GM12864 (cell line): ENCODE measurements at regions not wholly inside any gene's neighbourhood (a gene's known extent, or its start where the extent isn't known, plus 50 kb on each side); places are given as distances from the start of the nearest gene placed in this dataset.

ENCODE experiments used
- DNase-seq: peaks from one replicate; pipeline ENCODE4 v3.0.0-alpha.2; 2011; ENCODE audit warnings: low read depth
- H3K4me3 ChIP-seq: 2 replicates; pipeline ENCODE4 v1.5.1; 2011; ENCODE audit warnings: mild to moderate bottlenecking, low read depth, low read length, control low read depth
- CTCF ChIP-seq: IDR thresholded peaks from 2 replicates; pipeline ENCODE4 v1.5.1; 2011; ENCODE audit warnings: low read depth, mild to moderate bottlenecking, moderate library complexity, low read length, control low read depth, inconsistent platforms; ENCODE audit errors: missing control alignments

DNA sequence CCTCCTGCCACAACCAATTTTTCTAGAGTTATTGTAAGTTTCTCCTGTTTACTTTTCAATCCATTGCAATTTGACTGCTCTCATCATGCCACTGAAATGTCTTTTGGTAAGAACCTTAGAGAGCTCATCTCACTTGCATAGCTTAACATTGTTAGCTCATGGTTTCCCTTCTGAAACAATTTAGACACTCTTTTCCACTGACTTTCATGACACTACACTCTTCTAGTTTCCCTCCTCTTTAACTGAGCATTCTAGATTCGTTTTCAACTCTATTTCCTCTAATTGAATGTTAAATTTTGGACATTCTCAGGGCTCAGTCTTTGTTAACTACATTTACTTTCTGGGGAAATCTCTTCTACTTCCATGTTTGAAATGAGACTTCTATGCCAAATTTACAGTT is 369.1 kb downstream of the JRKL start:
- H3K4me3 ChIP-seq: no peak overlapping the region
- no peak for DNase-seq
- no peak for TF ChIP-seq CTCF

GRCh38 chr11:96760306-96760705 is 370.5 kb downstream of the JRKL start:
- no peak overlapping the region for H3K4me3 ChIP-seq
- TF ChIP-seq CTCF: no peak
- no peak for DNase-seq

DNA sequence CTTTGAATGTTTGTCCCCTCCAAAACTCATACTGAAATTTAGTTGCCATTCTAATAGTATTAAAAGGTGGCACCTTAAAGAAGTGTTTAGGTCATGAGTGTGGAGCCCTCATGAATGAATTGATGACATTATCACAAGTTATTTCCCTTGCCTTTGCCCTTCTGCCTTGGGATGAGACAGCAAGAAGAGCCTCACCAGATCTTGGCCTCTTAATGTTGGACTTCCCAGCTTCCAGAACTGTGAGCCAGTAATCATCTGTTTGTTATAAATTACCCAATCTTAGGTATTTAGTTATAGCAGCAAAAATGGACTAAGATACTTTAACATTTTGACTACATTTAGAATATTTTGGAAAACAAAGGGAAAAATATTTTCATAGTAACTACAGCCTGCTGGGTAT is 371.0 kb downstream of the JRKL start:
- no peak for TF ChIP-seq CTCF
- DNase-seq: no peak
- no peak overlapping the region for H3K4me3 ChIP-seq

DNA sequence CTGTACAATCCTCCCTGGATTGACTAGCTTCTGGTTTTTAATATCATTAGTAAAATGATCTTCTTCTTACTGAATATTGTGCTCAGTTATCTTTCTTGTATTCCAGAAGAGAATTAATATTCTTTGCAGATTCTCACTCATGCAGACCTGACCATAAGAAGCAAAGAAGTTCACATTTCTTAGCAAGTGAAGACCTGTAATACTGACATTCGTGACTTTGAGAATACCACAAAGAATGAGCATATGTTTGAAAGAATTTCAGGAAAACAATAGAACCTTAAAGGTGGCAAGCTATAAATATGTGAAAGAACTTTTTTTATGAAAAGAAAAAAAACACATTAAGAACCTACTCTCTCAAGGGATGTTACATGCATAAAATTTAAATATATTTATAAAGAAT is 371.6 kb downstream of the JRKL start:
- no peak overlapping the region for H3K4me3 ChIP-seq
- TF ChIP-seq CTCF: no peak
- no peak for DNase-seq

DNA sequence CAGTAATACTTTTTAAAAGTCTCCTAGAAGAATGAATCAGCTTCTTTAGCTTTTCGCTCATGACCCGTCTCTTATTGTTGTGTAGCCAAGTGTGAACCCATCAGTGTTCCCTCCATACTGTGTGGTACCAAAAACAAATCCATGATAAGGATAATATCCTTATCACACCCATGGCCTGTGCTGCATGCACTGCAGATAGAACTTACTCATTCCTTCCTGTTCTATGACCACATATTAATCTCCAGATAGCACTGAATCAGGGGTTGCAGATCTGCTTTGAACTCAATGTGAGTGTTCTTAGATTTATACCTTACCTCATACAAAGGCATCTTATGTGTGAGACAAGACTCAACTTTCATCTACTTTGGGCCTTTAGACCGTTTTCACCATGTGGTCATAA is 373.4 kb downstream of the JRKL start:
- no peak overlapping the region for H3K4me3 ChIP-seq
- DNase-seq: no peak

GRCh38 chr11:96778272-96778671 is 388.5 kb downstream of the JRKL start:
- no peak for TF ChIP-seq CTCF
- no peak overlapping the region for H3K4me3 ChIP-seq
- no peak for DNase-seq

More for the DNA sequence above, 373.4 kb downstream of the JRKL start:
- TF ChIP-seq CTCF: no peak

DNA sequence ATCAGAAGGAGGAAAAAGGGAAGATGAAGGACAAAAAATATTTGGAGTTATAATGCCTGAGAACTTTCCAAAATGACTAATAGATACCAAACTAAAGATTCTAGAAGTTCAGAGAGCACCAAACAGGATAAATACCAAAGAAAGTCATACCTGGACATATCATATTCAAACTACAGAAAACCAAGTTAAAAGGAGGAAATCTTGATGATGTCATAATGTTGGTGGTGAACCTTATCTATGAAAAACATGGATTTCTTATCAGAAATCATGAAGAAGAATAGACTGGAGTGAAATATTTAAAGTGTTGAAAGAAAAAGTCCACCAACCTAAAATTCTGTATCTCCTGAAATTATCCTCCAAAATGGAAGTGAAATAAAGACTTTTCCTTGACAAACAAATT is 389.2 kb downstream of the JRKL start:
- H3K4me3 ChIP-seq: no peak overlapping the region
- no peak for DNase-seq
- TF ChIP-seq CTCF: no peak
